Neural cell (in vitro differentiated cells): ENCODE measurements at regions not wholly inside any gene's neighbourhood (a gene's known extent, or its start where the extent isn't known, plus 50 kb on each side); places are given as distances from the start of the nearest gene placed in this dataset.

ENCODE experiments used
- CTCF ChIP-seq: fragments of 450-650 bp; IDR thresholded peaks from 2 replicates; pipeline ENCODE4 v1.5.1; 2014; ENCODE audit warnings: antibody characterized with exemption, mild to moderate bottlenecking, moderate library complexity; ENCODE audit not compliant: poor library complexity, severe bottlenecking
- EP300 ChIP-seq: fragments of 450-650 bp; conservative IDR thresholded peaks from 2 replicates; pipeline ENCODE4 v1.6.1; 2014; ENCODE audit warnings: antibody characterized with exemption, mild to moderate bottlenecking, moderate library complexity; ENCODE audit not compliant: poor library complexity, severe bottlenecking
- EZH2 ChIP-seq: fragments of 200-600, 300-800 bp; shearing (Covaris generic), sonication (generic); IDR thresholded peaks from 2 replicates; pipeline ENCODE4 v1.6.1; 2014; ENCODE audit warnings: antibody characterized with exemption, low read length, borderline replicate concordance, mild to moderate bottlenecking; ENCODE audit not compliant: insufficient read depth, poor library complexity, severe bottlenecking
- MXI1 ChIP-seq: fragments of 450-650 bp; conservative IDR thresholded peaks from 2 replicates; pipeline ENCODE4 v1.6.1; 2014; ENCODE audit warnings: antibody characterized with exemption, mild to moderate bottlenecking; ENCODE audit not compliant: poor library complexity, severe bottlenecking
- POLR2AphosphoS5 ChIP-seq: IDR thresholded peaks from 2 replicates; pipeline ENCODE4 v1.6.1; 2012
- RAD21 ChIP-seq: fragments of 450-650 bp; conservative IDR thresholded peaks from 2 replicates; pipeline ENCODE4 v1.6.1; 2014; ENCODE audit warnings: antibody characterized with exemption, mild to moderate bottlenecking, moderate library complexity
- REST ChIP-seq: IDR thresholded peaks from 2 replicates; pipeline ENCODE4 v1.6.1; 2012; ENCODE audit warnings: borderline replicate concordance
- TAF1 ChIP-seq: IDR thresholded peaks from 2 replicates; pipeline ENCODE4 v1.6.1; 2012; ENCODE audit warnings: low read depth

GRCh38 chr14:76925097-76925441 is 98.9 kb downstream of the LRRC74A start:
- TF ChIP-seq REST (no peak), EZH2 (no peak), POLR2AphosphoS5 (no peak), CTCF (no peak), RAD21 (no peak), EP300 (no peak), MXI1 (no peak), TAF1 (no peak)
